Nephron (organoid): ENCODE measurements at regions not wholly inside any gene's neighbourhood (a gene's known extent, or its start where the extent isn't known, plus 50 kb on each side); places are given as distances from the start of the nearest gene placed in this dataset.

Experiments used
- H3K27ac Mint-ChIP-seq, 3 experiments: 2 replicates each; pipeline ENCODE4 v1.8.0; 2020; ENCODE audit warnings: mixed read lengths in 3 of 3, mild to moderate bottlenecking in 2 of 3, moderate library complexity in 1 of 3
- H3K27me3 Mint-ChIP-seq: 2 replicates; pipeline ENCODE4 v1.8.0; 2021; ENCODE audit warnings: low read depth, mild to moderate bottlenecking, moderate library complexity, mixed read lengths
- H3K36me3 Mint-ChIP-seq: 2 replicates; pipeline ENCODE4 v1.8.0; 2020; ENCODE audit warnings: low read depth, mixed read lengths
- H3K4me1 Mint-ChIP-seq: 2 replicates; pipeline ENCODE4 v1.8.0; 2020; ENCODE audit warnings: mixed read lengths
- H3K4me3 Mint-ChIP-seq, 3 experiments: 2 replicates each; pipeline ENCODE4 v1.8.0; 2020; ENCODE audit warnings: mild to moderate bottlenecking in 3 of 3, mixed read lengths in 3 of 3, moderate library complexity in 2 of 3
- H3K9me3 Mint-ChIP-seq: 2 replicates; pipeline ENCODE4 v1.8.0; 2020; ENCODE audit warnings: mixed read lengths
- TF ChIP-seq, protein P1 (sequence below), 3 experiments: fragments of 200-600 bp; sonication (generic); IDR thresholded peaks; one replicate each; pipeline ENCODE4 v1.5.0; 2021; ENCODE audit warnings: antibody characterized with exemption in 3 of 3; ENCODE audit not compliant: unreplicated experiment in 3 of 3

GRCh38 chr4:183838987-183839712, 66.0 kb upstream of the STOX2 start:
- no peak overlapping the region for H3K27ac Mint-ChIP-seq
- TF ChIP-seq, protein P1, sequence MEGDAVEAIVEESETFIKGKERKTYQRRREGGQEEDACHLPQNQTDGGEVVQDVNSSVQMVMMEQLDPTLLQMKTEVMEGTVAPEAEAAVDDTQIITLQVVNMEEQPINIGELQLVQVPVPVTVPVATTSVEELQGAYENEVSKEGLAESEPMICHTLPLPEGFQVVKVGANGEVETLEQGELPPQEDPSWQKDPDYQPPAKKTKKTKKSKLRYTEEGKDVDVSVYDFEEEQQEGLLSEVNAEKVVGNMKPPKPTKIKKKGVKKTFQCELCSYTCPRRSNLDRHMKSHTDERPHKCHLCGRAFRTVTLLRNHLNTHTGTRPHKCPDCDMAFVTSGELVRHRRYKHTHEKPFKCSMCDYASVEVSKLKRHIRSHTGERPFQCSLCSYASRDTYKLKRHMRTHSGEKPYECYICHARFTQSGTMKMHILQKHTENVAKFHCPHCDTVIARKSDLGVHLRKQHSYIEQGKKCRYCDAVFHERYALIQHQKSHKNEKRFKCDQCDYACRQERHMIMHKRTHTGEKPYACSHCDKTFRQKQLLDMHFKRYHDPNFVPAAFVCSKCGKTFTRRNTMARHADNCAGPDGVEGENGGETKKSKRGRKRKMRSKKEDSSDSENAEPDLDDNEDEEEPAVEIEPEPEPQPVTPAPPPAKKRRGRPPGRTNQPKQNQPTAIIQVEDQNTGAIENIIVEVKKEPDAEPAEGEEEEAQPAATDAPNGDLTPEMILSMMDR (IDR thresholded peaks at IDR 0.05; ENCODE audit: unreplicated experiment in 3 of 3) = peak; percentile 32 to 46 (median 40)
- peaks cover 3% of the 10 kb centered on the region for H3K9me3 Mint-ChIP-seq
- H3K36me3 Mint-ChIP-seq = no peaks in the 10 kb centered on the region
- H3K4me3 Mint-ChIP-seq = no peak overlapping the region
- peaks cover 5% of the 10 kb centered on the region for H3K27me3 Mint-ChIP-seq
- peaks cover 4% of the 10 kb centered on the region for H3K4me1 Mint-ChIP-seq

GRCh38 chr4:183840311-183840710, 64.8 kb upstream of the STOX2 start:
- Mint-ChIP-seq H3K36me3 (no peaks in the 10 kb centered on the region), H3K4me3 (no peak overlapping the region), H3K4me1 (peaks cover 4% of the 10 kb centered on the region), H3K27me3 (peaks cover 5% of the 10 kb centered on the region), H3K9me3 (peaks cover 8% of the 10 kb centered on the region), H3K27ac (no peak overlapping the region)
- TF ChIP-seq, protein P1 (IDR thresholded peaks at IDR 0.05; ENCODE audit: unreplicated experiment in 3 of 3) = peak; percentile 84 to 91 (median 90)

DNA sequence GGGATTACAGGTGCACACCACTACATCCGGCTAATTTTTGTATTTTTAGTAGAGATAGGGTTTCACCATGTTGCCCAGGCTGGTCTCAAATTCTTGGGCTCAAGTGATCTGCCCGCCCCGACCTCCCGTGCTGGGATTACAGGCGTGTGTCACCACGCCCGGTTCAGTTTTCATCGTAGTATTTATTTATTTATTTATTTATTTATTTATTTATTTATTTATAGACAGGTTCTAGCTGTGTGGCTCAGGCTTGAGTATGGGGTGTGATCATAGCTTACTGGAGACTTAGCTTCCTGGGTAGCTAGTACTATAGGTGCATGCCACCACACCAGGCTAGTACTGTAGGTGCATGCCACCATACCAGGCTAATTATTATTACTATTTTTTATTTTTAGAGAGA, 64.1 kb upstream of the STOX2 start:
- H3K36me3 Mint-ChIP-seq = no peaks in the 10 kb centered on the region
- no peak overlapping the region for H3K27ac Mint-ChIP-seq
- peaks cover 4% of the 10 kb centered on the region for H3K4me1 Mint-ChIP-seq
- TF ChIP-seq, protein P1 (IDR thresholded peaks at IDR 0.05; ENCODE audit: unreplicated experiment in 3 of 3) = no peak
- H3K27me3 Mint-ChIP-seq = peaks cover 5% of the 10 kb centered on the region
- no peak overlapping the region for H3K4me3 Mint-ChIP-seq
- peaks cover 7% of the 10 kb centered on the region for H3K9me3 Mint-ChIP-seq

GRCh38 chr4:183842129-183842528, 63.0 kb upstream of the STOX2 start:
- Mint-ChIP-seq H3K27me3 (no peaks in the 10 kb centered on the region), H3K27ac (no peak overlapping the region), H3K36me3 (no peaks in the 10 kb centered on the region), H3K4me3 (no peak overlapping the region), H3K9me3 (peaks cover 13% of the 10 kb centered on the region), H3K4me1 (peaks cover 4% of the 10 kb centered on the region)
- TF ChIP-seq, protein P1 (IDR thresholded peaks at IDR 0.05; ENCODE audit: unreplicated experiment in 3 of 3) = no peak

DNA sequence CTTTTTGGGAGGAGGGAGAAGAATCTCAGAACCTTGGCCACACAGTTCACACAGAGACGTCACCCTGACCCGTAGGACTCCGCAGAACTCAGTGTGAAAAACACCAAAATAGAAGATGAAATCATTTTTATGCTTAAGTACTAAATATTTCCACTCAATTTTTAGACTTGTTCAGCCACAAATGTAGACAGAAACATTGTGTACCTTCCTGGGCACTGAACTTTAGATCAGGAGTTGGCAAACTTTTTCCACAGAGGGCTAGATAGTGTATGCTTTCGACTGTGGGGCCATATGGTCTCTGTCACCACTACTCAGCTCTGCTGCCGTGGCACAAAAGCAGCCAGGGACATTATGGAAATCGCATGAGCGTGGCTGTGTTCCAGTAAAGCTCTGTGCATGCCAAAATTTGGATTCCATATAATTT, 61.8 kb upstream of the STOX2 start:
- Mint-ChIP-seq H3K36me3 (no peaks in the 10 kb centered on the region), H3K4me3 (no peak overlapping the region), H3K4me1 (peaks cover 4% of the 10 kb centered on the region), H3K27ac (no peak overlapping the region), H3K9me3 (peaks cover 19% of the 10 kb centered on the region), H3K27me3 (no peaks in the 10 kb centered on the region)
- TF ChIP-seq, protein P1 (IDR thresholded peaks at IDR 0.05; ENCODE audit: unreplicated experiment in 3 of 3) = no peak

GRCh38 chr4:183846951-183847350, 58.2 kb upstream of the STOX2 start:
- Mint-ChIP-seq H3K27me3 (peaks cover 16% of the 10 kb centered on the region), H3K4me1 (peaks cover 14% of the 10 kb centered on the region), H3K27ac (no peak overlapping the region), H3K4me3 (no peak overlapping the region), H3K36me3 (no peaks in the 10 kb centered on the region), H3K9me3 (peaks cover 25% of the 10 kb centered on the region)
- TF ChIP-seq, protein P1 (IDR thresholded peaks at IDR 0.05; ENCODE audit: unreplicated experiment in 3 of 3) = no peak
